H7 (cell line): ENCODE measurements at regions not wholly inside any gene's neighbourhood (a gene's known extent, or its start where the extent isn't known, plus 50 kb on each side); places are given as distances from the start of the nearest gene placed in this dataset.

ENCODE experiments used
- DNase-seq: peaks from one replicate; pipeline ENCODE4 v3.0.0; 2012
- H3K27me3 ChIP-seq: 2 replicates; pipeline ENCODE4 v1.6.0; 2011; ENCODE audit warnings: mild to moderate bottlenecking, low read length; ENCODE audit not compliant: control insufficient read depth, insufficient read depth
- H3K36me3 ChIP-seq: replicated peaks from 2 replicates; pipeline ENCODE4 v1.5.1; 2011; ENCODE audit warnings: low read length; ENCODE audit not compliant: control insufficient read depth, insufficient read depth
- H3K4me3 ChIP-seq: 2 replicates; pipeline ENCODE4 v1.5.1; 2011; ENCODE audit warnings: low read depth, mild to moderate bottlenecking, control low read depth, low read length, moderate library complexity; ENCODE audit not compliant: insufficient read depth

DNA sequence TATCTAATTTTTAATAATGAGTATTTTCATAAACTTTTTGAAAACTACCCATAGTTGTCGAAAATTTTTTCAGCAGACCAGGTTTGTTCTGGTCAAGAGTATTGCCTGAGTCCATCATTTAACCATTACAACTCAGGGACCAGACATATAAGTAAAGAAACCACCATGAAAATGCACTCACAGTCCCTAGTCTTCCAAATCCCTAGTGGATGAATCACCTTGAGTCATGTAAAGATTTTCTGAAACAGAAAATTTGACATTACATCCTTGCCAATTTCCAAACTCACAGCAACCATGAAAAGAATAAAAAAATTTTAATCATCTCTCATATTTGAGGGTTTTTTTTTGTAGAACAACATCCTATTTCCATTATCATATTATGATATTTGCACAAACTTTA lies 1337.5 kb upstream of the CDH8 start:
- H3K27me3 ChIP-seq: no peaks in the 10 kb centered on the region
- no peak overlapping the region for H3K4me3 ChIP-seq
- no peaks in the 10 kb centered on the region for H3K36me3 ChIP-seq
- no peak for DNase-seq

DNA sequence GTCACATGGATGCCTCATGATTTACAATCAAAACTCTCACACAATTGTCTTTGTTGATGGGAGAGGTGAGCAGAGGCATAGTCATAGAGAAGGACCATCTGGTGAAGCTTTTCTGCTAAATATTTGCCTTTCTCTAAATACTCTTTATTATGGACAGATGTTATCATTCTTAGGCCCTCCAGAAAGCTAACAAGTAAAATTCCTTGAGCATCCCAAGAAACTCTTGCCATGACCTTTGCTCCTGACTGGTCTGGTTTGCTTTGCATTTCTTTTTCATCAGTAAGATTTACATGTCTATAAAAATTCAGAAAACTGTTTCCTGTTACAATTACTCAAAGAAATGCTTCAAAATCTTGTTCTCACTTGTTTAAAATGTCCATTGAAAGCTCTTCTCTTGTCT lies 1336.6 kb upstream of the CDH8 start:
- H3K4me3 ChIP-seq: no peak overlapping the region
- no peaks in the 10 kb centered on the region for H3K27me3 ChIP-seq
- no peaks in the 10 kb centered on the region for H3K36me3 ChIP-seq
- no peak for DNase-seq

DNA sequence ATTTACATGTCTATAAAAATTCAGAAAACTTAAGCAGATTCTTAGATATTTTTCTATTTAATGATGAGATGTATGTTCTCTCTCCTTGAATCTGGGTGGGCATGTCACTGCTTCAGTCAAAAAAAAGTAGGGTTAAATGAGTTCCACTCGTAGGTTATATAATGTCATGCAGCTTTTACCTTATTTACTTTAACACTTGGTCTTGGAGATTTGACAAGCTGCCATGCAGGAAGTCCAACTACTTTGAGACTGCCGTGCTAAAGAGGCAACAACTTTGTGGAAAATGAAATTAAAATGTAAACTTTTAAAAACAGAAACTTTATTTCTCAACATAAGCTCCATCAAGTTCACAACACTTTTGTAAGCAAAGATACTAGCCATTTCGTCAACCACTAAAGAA lies 1336.0 kb upstream of the CDH8 start:
- H3K36me3 ChIP-seq: no peaks in the 10 kb centered on the region
- no peak for DNase-seq
- H3K27me3 ChIP-seq: no peaks in the 10 kb centered on the region
- no peak overlapping the region for H3K4me3 ChIP-seq

DNA sequence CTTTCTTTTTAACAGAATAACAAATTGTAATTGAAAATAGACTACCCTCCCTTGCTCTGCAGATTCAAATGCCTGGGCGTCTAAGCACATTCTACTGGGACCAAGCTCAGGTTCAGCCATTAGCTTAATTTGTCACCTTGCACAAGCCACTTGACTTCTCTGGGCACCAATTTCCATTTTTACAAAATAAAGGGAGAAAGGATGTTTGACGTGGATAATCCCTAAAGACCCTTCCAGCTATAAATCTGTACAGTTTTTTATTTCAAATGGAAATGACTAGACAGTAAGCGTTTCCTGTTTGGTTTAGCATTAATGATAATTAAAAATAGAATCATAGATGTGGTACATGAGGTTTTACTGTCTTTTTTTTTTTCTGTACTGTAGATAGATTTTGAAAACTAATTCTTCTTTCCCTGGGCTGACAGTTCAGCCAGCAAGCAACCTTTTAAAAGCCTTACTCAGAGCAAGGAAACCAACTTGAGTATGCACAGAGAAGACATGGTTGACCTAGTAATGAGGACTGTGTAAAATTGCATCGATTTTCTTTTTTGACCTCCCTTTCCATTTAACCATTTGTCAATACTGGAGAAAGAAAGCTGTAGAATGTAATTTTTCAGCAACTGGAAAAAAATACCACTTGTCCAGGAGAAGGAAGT lies 1329.5 kb upstream of the CDH8 start:
- DNase-seq: no peak
- H3K27me3 ChIP-seq: no peaks in the 10 kb centered on the region
- H3K36me3 ChIP-seq: no peaks in the 10 kb centered on the region
- H3K4me3 ChIP-seq: no peak overlapping the region

DNA sequence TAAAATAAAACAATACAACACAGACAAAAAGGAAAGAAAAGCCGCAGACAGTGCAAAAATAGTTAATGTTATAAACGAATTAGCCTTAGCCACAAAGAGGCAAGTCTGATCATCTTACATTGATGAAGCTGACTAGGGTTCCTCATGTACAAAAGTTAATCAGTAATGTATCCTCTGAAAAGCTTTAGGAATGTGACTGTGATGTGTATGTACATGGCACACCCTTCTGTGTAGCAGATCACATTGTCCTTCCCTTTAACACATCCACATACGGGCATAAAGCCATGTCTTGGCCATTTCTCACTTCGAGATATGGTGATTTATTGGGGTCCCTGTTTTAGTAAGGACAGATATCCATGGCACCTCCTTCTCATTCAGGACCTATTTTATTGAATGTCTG lies 1327.5 kb upstream of the CDH8 start:
- Histone ChIP-seq H3K4me3 (no peak overlapping the region), H3K36me3 (no peaks in the 10 kb centered on the region), H3K27me3 (no peaks in the 10 kb centered on the region)
- no peak for DNase-seq

DNA sequence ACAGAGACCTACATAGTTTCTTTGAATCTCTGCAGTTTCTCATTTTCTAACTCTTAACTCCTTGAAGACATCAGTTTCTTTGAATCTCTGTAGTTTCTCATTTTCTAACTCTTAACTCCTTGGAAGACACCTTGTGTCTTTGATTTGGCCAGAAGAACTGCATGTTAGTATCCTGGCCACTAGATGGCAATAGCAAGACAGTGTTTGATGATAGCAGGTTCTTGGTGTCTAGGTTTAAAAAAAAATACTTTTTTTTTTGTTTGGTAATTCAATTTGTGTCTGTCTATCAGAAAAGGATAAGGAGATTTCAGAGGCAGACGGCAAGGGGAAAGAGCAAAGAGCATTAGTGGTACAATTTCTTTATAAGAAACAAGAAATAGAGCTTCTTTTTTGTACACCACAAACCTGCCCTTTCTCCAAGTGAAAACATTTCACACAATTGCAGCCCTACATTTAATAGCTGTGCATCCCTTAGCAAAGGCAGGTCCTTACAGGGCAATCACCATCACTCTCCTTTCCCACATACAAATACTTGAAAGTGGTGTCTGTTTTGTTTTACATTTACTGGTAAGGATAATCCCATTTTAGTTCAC lies 1324.9 kb upstream of the CDH8 start:
- peak; percentile 23 for DNase-seq
- H3K4me3 ChIP-seq: no peak overlapping the region
- no peaks in the 10 kb centered on the region for H3K27me3 ChIP-seq
- H3K36me3 ChIP-seq: no peaks in the 10 kb centered on the region

DNA sequence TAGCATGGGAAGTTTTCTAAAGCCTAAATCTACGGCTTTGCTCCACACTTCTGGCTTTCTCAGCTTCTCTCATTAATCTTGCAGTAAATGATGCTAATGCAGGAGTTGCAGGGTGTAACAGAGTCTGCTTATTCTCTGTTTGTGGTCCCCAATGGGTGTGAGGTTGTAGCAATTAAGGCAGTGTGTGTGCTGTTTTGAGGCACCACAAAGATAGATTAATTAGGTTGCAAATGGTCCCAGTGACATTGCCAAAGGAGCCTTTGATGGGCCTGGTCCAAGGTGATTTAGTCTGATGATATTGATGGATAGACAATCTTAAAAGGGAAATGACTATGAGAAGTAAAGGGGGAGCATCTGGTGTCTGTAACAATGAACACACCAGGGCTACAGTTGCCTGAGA lies 1313.7 kb upstream of the CDH8 start:
- Histone ChIP-seq H3K27me3 (no peaks in the 10 kb centered on the region), H3K4me3 (no peak overlapping the region), H3K36me3 (no peaks in the 10 kb centered on the region)
- no peak for DNase-seq

DNA sequence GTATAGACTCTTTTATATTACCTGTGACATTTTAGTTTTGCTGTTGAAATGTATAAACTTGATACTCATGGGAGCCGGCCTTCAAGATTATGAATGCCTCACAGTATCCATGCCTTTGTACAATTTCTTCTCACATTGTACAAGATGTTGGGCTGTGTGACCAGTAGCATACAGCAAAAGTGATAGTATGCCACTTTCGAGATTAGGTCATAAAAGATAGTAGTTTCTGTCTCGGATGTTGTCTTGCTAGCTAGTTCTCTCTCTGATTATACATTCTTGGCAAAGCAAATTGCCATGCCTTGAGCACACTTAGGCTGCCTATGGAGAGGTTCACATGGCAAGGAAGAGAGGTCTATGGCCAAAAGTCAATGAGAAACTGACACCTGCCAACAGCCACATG lies 1309.8 kb upstream of the CDH8 start:
- Histone ChIP-seq H3K4me3 (no peak overlapping the region), H3K36me3 (no peaks in the 10 kb centered on the region), H3K27me3 (no peaks in the 10 kb centered on the region)
- DNase-seq: no peak

DNA sequence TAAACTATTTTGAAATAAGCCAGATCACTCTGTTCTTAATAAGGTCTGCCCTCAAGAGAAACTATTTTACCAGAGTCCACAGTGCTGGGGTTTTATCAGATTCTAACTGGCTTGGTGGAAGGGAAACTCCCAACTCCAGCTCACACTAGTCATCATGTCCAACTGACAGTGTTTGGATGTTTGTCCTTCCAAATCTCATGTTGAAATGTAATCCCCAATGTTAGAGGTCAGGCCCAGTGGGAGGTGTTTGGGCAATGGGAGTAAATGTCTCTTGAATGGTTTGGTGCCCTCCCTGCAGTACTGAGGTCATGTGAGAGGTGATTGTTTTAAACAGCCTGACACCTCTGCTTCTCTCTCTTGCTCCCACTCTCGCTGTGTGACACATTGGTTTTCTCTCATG lies 1301.0 kb upstream of the CDH8 start:
- no peak overlapping the region for H3K4me3 ChIP-seq
- no peak for DNase-seq
- H3K36me3 ChIP-seq: no peaks in the 10 kb centered on the region
- H3K27me3 ChIP-seq: no peaks in the 10 kb centered on the region

DNA sequence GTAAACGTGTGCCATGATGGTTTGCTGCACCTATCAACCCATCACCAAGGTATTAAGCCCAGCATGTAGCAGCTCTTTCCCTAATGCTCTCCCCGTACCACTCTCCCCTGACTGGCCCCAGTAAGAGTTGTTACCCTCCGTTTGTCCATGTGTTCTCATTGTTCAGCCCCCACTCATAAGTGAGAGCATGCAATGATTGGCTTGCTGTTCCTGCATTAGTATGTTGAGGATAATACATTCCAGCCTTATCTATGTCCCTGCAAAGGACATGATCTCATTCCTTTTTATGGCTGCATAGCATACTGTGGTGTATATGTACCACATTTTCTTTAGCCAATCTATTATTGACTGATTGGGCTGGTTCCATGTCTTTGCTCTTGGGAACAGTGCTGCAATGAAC lies 1294.9 kb upstream of the CDH8 start:
- Histone ChIP-seq H3K27me3 (no peaks in the 10 kb centered on the region), H3K36me3 (no peaks in the 10 kb centered on the region), H3K4me3 (no peak overlapping the region)
- DNase-seq: no peak

DNA sequence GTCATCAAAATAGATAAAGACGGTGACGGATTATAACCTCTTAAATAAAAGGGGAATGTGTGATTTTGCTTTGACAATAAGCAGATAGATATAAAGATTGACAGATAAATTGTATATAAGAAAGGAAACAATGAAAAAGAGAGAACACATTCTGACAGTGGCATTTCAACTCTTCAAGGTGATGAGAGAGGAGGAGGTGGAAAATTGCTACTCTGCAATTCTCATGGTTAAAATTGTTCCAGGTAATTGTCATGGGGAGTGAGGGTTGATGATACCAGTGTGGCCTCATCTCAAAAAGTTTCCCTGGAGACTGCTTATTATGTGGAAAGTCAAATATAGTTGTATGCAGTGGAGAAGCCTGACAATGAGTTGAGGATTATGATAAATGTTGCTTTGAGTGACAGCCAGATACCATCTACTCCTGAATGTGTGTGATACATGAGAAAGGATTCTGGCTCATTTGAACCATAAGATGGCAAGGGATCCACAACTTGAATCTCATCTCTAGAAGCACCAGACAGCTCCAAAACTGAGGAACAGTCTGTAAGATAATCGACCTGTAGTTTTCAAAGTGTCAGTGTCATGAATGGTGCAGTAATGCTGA lies 1290.6 kb upstream of the CDH8 start:
- Histone ChIP-seq H3K27me3 (no peaks in the 10 kb centered on the region), H3K36me3 (no peaks in the 10 kb centered on the region), H3K4me3 (no peak overlapping the region)
- no peak for DNase-seq

DNA sequence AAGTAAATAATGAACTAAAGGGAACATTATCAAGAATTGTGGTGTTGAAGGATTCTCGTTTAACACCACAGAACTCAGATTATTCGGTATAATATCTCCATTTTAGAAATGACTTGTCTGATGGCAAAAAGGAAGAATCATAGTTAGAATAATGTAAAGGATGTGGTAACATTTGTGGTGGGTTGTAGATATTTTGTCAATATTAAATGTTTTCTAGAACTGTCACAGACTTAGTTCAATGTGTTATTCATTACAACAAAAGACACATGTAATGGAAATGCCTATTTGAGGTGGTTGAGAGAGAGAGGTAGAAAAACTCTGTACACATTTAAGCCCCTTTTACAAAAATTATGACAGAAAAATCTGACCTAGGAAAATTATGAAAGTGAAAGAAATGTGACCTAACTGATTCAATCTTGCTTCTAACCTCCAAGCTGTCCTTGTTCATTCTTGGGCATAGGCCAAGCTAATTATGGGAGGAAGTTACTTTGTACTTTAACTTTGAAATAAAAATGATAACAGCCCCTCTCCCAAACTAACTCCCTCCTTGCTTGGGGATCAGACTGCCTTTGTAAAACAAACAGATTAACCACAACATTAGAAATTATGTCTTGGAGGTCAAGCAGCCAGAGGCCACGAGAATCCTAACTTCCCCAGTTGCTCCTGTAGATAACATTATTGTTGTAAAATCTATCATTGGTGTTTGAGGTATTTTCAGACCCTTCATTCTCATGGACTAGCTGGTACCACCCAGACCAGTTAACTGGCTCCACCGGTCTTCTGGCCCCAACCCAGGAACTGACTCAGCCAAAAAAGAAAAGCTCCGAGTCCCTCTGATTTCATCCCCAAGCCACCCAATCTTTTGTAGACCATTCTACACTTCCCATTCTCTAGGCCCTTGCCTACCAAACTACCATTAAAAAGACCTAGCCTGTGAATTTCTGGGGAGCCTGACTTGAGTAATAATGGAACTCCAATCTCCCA lies 1287.8 kb upstream of the CDH8 start:
- no peaks in the 10 kb centered on the region for H3K36me3 ChIP-seq
- DNase-seq: no peak
- H3K27me3 ChIP-seq: no peaks in the 10 kb centered on the region
- H3K4me3 ChIP-seq: no peak overlapping the region

DNA sequence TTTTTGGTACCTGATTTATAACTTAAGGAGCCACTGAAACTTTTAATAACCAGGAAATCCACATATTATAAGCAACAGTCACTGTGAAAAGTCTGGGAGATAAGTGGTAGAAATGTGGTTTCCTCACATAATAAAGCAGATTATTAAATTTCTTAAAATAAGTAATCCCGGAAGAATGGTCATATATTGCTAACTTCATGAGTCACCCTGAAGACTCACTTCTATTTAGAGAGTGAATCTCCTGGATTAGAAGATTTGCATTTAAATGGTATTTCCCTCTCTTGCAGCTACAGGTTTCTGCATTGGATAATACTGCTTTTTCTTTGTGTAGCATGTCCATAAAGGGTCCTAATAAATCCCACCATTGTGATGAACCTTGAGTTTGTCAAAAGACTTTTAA lies 1286.8 kb upstream of the CDH8 start:
- Histone ChIP-seq H3K4me3 (no peak overlapping the region), H3K36me3 (no peaks in the 10 kb centered on the region), H3K27me3 (no peaks in the 10 kb centered on the region)
- DNase-seq: no peak

DNA sequence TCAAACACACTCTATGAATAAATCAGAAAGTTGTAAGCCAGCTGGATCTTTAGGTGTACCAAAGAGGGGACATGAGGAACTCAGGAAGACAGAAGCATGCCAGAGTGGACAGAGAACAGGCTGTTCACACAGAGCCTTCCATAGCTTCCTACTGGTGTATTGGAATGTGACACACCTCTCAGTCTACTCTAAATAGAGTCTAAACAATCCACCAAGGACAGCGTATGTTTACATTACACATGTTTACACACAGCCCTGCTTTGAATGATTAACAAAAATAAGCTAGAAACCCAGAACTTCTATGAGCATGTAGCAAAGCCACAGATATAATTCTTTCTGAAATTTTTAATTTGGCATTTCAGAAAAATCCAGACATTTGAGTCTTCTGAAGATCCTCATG lies 1279.0 kb upstream of the CDH8 start:
- H3K36me3 ChIP-seq: no peaks in the 10 kb centered on the region
- no peaks in the 10 kb centered on the region for H3K27me3 ChIP-seq
- DNase-seq: no peak
- H3K4me3 ChIP-seq: no peak overlapping the region

DNA sequence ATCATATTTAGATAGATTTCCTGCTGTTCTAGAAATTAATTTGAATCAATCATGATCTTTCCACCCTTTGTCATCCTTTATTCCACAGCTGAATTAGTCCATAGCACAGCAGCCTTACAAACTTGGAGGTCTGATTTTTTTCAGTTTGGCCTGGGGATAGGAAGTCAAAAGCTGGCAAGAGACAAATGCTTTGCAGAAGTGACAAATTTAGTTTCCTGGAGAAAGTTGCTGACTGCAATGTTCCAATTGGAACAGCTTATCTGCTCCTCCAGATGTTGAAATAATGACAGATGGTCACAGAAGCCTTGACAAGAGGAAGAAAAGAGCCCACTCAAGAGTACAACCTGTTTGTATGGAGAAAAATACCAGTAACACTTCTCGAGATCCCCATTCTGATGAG lies 1276.1 kb upstream of the CDH8 start:
- Histone ChIP-seq H3K4me3 (no peak overlapping the region), H3K27me3 (no peaks in the 10 kb centered on the region), H3K36me3 (no peaks in the 10 kb centered on the region)
- no peak for DNase-seq
